ENCODE measurements at regions not wholly inside any gene's neighbourhood (a gene's known extent, or its start where the extent isn't known, plus 50 kb on each side); places are given as distances from the start of the nearest gene placed in this dataset.
"Not testable (repeated sequence)": the region's sequence is repeated elsewhere in the genome, so short reads cannot be mapped to it uniquely, and the experiment has no call there.

DNA sequence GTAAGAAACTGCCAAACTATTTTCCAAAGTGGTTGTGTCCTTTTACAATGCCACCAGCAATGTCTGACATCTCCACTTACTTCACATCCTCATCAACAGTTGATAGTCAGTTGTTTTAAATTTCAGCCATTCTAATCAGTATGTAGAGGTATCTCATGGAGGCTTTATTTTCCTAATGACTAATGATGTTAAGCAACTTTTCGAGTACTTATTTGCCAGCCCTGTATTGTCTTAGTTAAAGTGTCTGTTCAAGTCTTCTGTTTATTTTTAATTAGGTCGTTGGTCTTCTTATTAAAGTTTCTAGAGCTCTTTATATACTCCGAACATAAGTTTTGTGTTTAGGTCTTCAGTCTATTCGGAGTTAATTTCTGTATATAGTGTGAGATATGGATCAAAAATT, 54.9 kb upstream of the NBPF12 start:
- DNase-seq (ENCODE audit: low read depth, low spot score), result not testable (repeated sequence)

DNA sequence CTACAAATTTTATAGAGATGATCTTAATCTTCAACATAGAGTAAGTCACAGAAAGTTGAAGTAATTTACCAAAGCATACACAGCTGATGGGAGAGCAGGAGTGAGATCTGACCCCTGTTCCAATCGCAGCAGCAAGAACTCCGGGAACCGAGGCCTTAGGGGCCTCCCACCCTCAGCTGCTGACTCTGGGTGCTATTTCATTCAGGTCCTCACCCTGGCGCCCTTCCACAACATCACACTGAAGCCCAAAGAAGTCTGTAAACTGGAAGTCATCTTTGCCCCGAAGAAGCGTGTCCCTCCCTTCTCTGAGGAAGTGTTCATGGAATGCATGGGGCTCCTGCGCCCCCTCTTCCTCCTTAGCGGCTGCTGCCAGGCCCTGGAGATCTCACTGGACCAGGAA, 57.0 kb upstream of the NBPF12 start:
- not testable (repeated sequence) for DNase-seq (ENCODE audit: low read depth, low spot score)

DNA sequence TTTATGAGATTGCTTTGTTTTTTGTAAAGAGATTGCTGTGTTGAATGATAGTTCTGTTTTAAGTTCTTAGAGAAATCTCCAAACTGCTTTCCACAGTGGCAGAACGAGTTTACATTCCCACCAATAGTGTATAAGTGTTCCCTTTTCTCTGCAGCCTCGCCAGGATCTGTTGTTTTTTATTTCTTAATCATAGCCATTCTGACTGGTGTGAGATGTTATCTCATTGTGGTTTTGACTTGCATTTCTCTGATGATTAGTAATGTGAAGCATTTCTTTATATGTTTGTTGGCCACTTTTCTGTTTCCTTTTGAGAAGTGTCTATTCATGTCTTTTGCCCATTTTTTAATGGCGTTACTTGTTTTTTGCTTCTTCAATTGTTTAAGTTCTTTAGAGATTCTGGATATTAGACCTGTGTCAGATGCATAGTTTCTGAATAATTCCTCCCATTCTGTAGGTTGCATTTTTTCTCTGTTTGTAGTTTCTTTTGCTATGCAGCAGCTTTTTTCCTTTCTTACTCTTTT, 74.3 kb upstream of the NBPF12 start:
- DNase-seq (ENCODE audit: low read depth, low spot score), result not testable (repeated sequence)

DNA sequence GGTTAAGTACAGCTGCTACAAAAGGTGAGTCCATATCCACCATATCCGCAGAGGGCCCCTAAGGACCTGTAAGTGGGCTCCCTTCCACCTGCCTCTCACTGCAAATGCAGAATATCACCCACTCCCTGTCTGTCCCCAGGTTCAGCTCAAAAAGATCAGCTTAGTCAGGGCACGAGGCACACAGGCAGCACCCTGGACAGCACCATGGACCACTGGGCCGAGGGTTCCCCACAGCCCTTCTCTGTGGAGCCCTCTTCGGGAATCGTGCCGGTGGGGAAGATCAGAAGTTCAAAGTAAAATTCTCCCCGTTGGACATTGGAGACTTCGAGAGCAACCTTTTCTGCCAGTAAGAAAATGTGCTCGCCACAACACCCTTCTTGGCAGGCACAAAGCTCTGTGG, 85.0 kb upstream of the NBPF12 start:
- DNase-seq (ENCODE audit: low read depth, low spot score), result not testable (repeated sequence)

DNA sequence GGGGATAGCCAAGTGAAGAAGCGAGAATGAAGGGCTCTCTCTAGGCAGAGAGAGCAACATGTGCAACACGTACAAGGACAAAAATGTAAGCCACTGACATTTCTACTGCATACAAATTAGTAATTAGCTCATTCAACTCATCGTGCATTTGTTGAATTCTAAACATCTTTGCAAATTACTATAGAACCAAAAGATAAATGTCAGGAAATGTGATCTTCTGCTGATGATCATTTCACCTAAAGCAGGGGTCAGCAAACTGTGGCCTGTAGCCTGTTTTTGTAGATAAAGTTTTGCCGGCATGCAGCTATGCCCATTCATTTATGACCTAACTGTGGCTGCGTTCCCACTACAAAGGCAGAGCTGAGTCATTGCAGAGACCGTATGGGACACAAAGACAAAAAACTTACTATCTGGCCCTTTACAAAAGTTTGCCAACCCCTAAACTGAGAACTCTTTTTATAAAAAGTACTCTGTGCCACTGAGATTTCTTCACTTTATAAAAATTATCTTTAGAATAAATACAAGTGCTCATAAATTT, 87.7 kb upstream of the NBPF12 start:
- DNase-seq (ENCODE audit: low read depth, low spot score), result not testable (repeated sequence)

DNA sequence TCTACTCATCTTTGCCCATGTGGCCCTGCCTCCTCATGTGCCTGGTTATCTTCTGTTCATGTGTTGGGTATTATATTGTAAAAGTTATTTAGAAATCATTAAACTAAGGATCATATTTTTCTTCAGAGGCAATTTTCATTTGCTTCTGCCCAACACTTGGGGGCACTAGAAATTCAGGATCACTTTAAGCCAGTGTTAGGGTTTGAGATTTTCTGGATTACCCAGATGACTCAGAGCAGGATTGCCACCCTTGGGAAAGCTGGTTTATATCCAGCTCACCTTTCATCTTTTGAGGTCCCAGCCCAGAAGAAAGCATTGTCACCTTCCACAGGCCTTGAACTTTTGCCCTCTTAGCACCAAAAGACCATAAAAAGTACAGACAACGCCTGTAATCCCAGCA, 99.4 kb upstream of the NBPF12 start:
- DNase-seq (ENCODE audit: low read depth, low spot score), result not testable (repeated sequence)

DNA sequence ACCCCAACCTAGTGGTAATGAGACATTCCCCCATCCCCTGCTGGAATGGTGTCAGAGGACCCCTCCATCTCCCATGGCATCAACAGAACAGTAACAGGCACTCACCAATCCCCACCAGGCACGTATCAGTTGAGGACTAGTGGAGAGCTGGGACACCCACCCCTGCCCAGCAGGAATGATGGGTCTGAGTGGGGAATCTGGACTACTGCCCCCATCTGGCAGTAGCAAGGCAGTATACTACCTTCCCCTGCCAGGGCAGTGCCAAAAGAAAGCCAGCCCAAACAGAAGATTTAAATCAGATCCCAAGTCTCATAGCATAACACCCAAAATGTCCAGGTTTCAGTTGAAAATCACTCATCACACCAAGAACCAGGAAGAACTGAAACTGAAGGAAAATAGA, 111.2 kb upstream of the NBPF12 start:
- DNase-seq (ENCODE audit: low read depth, low spot score), result not testable (repeated sequence)

DNA sequence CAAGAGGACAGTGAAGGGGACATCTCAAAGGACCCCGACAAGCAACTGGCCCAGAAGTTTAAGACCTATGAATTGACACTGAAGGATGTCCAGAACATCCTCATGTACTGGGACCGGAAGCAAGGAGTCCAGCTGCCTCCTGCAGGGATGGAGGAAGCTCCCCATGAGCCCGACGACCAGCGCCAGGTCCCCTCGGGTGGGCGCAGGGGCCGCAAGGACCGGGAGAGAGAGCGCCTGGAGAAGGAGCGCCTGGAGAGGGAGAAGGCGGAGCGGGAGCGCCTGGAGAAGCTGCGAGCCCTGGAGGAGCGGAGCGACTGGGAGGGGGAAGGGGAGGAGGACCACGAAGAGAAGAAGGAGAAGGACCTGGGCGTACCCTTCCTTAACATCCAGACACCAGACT, 143.9 kb upstream of the NBPF12 start:
- DNase-seq (ENCODE audit: low read depth, low spot score), result not testable (repeated sequence)

DNA sequence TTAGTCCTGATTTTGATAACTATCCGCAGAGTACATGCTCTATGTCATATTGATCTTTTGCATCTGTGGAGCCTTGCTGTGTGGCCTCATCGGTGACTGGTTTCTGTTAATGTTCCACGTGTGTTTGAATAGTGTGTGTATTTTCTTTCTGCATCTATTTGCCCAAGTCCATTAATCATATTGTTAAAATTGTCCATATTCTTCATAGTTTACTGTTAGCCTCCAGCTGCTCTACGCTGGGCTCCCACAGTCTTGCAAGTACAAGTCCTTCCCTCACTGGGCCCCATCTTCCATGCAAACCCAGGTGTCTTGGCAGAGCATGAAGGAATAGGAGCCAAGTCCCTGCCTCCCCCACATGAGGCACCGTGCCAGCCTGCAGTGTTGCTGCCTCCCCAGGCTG, 145.4 kb upstream of the NBPF12 start:
- DNase-seq (ENCODE audit: low read depth, low spot score), result not testable (repeated sequence)

DNA sequence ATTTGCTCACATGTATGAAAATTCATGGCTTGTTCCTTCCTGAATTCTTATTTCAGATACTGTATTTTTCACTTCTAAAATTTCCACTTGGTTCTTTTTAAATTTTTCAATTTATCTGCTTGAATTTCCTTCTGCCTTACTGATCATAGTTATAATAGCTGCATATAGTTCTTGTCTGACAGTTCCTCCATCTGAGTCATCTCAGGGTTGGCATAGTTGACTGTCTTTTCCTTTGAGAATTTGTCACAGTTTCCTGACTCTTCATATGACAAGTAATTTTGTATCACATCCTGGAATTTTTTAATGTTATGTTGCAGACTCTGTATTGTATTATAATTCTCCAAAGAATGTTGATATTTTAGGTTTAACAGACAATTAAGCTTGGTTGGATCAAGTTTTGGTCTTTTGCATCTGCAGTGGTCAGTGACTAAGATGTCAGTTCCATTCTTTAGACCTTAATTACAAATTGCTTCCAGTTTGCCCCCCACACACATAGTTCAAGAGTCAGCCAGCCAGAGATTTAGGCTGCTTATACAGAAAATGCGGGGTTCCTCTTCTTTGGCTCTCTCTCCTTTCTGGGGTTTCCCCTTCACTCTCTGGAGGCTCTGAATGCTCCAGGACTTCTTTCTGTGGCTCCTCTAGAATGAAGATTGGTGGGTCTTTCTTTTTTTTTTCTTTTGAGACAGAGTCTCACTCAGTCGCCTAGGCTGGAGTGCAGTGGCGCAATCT, 153.7 kb upstream of the NBPF12 start:
- DNase-seq (ENCODE audit: low read depth, low spot score), result not testable (repeated sequence)

DNA sequence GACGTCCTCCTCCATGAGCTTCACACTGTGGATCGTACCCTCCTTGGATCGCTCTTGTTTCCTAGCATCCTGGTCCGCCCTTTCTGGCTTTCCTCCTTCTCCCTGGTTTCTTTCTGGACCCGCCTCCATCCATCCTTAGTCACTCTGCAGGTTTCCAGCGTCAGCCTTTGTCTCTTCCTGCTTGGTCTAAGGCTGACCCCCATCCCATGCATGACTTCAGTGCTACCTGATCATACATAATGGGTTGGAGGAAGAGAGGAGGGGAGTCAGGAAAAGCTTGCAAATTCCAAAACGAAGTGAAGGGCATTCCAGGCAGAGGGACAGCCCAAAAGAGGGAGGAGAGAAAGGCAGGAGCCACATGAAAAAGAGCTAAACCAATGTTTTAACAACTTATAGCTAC, 156.9 kb upstream of the NBPF12 start:
- not testable (repeated sequence) for DNase-seq (ENCODE audit: low read depth, low spot score)

DNA sequence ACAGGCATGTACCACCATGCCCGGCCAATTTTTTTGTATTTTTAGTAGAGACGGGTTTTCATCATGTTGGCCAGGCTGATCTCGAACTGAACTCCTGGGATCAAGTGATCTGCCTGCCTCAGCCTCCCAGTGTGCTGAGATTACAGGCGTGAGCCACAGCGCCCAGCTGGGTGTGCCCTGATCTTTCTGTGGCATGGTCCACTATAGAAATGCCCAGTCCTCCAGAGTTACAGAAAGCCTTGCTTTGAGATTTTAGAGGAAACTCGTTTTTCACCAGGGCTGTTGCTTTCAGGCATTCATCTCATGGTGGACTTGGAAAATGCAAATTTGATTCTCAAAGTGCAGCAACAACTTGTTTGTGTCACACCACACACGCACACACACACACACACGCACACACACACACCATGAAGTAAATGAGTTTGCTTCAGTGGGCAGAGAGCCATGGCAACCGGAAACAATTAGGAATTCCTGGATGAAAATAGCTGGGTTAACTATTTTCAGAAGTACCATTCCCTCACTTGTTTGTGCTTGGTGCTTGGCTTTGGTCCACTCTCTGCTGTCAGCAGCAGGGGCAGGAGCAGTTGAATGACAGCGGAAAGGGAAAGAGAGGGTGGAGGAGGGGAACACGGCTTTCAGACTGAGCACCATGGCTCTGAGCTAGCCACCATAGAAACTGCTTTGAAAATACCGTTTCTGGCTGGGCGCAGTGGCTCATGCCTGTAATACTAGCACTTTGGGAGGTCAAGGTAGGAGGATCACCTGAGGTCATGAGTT, 160.1 kb upstream of the NBPF12 start:
- not testable (repeated sequence) for DNase-seq (ENCODE audit: low read depth, low spot score)

DNA sequence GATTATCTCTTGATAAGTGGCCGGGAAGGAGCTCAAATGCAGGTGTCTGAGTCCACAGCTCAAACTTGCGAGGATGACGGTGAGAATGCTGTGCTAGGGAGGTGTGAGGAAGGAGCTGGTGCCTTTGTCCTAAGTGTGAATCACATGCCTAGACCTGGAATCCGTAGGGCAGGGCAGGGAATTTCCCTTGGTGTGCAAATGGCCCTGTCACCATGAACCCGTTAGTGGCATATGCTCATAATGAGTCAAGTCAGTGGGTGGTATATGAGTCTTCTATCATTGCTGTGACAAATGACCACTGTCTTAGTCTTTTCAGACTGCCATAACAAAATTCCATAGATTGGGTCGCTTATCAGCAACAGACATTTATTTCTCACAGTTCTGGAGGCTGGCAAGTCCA, 163.1 kb upstream of the NBPF12 start:
- not testable (repeated sequence) for DNase-seq (ENCODE audit: low read depth, low spot score)

DNA sequence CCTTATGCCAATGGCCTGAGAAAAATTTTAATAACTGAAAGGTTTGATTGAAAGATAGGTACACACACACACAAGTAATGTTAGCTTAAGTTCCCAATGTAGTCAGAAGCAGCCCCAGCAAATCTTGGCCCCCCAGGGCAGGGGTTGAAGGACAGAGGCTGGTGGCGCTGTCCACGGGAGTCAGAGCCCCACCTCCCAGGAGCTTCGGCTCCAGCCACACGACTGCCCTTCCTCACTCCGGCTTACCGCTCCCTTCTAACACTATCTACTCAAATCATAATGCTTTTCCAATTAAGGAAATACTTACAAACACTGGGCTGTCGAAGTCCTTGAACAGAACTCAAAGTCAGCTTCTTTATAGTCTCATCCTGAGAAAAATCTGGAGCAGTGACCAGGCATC, 163.9 kb upstream of the NBPF12 start:
- DNase-seq (ENCODE audit: low read depth, low spot score), result not testable (repeated sequence)

DNA sequence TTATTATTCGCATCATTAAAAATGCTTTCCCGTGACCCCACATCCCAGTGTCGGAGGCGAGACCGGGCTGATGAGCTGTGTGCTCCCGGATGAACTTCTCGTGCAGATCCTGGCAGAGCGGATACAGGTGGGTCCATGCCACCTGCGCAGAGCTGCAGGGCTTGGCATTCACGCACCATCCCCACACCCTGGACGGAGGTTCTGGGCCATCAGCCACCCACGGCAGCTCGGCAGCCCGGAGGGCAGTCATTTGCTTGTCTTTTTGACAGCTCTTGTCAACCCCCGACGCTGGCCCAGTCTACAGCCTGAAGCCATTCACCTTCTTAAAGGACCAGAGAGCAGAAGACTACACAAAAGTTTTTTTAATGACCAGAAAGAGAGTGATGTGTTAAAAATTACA, 166.7 kb upstream of the NBPF12 start:
- DNase-seq (ENCODE audit: low read depth, low spot score), result not testable (repeated sequence)

DNA sequence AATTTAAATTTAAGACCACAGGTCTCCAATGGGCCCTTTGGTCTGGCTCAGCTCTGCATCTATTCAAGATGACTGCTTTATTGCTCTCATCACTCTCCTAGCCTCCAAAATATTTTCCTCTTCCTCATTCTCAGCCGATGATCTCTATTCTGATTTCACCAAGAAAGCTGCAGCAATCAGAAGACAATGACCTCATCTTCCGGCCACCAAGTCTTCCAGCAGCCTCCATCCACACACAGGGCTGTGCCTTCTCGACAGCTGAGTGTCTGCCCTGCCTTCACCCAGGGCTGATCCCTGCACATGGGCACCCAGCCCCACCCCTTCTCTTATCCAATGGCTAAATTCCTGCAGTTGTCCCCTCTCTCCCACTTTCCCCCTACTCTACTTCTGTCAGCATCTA, 167.1 kb upstream of the NBPF12 start:
- not testable (repeated sequence) for DNase-seq (ENCODE audit: low read depth, low spot score)

DNA sequence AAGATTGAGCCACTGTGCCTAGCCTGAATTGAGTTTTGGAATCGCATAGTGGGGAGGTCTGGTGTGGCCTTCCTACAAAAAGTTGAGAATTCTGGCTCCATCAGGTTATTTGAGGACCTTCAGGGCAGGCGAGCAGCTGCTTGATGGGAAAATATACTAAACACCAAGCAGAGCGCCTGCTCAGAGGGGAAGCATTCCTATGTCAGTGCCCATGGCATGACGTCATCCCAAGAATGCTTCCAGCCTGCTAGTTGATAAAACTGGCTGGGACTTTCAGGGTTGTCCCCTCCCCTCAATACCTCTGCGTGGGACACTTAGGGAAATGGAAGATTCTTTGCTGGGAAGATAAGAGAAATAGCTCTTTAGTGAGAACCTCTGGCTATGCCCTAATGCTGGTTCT, 174.9 kb upstream of the NBPF12 start:
- DNase-seq (ENCODE audit: low read depth, low spot score), result not testable (repeated sequence)

DNA sequence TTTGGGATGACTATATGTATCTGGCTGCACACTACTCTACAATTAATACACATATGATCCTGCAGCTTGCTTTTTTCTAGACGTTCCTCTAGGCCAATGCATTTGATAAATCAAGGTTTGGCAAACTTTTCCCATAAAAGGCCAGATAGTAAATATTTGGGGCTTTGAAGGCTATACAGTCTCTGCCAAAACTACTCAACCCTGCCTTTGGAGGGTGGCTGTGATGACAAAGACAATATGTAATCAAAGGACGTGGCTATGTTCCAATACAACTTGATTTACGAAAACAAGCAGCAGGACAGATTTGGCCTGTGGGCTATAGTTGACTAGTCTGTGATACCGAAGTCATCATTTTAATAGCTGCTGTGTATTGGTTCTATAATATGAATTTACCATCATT, 181.3 kb upstream of the NBPF12 start:
- not testable (repeated sequence) for DNase-seq (ENCODE audit: low read depth, low spot score)

DNA sequence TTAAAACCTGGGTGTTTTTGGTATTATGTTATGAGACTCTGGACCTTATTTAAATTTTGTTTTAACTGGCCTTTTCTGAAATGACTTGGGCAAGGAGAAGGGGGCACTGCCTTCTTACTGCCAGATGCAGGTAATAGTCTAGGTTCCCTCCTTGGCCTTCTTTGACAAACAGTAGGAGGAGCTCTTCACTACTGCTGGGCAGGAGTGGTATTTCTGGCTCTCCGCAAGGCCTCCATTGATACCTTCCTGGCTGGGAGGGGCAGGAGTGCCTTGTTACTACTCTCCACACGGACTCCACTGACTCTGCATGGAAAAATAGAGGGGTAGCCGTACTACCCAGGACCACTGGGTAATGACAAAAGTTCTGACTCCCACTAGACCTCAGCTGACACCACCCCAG, 189.4 kb upstream of the NBPF12 start:
- not testable (repeated sequence) for DNase-seq (ENCODE audit: low read depth, low spot score)

DNA sequence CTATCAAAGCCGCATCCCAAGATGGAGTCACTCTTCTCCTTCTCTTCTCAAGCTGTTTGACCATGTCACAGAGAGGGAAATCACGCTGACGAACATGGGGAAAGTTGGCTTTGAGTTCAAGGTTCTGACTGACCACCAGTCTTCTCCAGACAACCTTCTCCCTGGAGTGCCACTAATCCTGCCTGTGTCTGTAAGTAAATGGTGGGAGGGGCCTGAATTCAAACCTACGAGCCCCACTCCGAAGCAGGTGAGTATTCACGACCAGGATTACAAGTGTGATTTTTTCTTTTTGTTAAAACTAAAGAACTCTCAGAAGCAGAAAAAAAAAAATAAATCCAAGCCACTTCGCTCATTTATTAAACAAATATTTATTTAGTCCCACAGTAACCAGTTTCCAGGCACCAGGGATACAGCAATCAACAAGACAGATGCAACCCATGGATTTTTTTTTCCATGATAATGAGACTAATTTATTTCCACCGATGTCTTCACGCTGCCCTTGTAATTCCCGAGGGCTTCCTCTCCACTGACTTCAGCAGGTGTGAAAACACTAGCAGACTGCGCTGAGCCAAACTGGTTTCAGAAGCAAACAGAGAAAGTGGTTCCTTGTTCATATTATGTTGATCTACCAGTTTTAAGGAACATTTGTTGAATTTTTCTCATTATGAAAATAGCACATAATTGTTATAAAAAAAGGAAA, 206.0 kb upstream of the NBPF12 start:
- not testable (repeated sequence) for DNase-seq (ENCODE audit: low read depth, low spot score)

DNA sequence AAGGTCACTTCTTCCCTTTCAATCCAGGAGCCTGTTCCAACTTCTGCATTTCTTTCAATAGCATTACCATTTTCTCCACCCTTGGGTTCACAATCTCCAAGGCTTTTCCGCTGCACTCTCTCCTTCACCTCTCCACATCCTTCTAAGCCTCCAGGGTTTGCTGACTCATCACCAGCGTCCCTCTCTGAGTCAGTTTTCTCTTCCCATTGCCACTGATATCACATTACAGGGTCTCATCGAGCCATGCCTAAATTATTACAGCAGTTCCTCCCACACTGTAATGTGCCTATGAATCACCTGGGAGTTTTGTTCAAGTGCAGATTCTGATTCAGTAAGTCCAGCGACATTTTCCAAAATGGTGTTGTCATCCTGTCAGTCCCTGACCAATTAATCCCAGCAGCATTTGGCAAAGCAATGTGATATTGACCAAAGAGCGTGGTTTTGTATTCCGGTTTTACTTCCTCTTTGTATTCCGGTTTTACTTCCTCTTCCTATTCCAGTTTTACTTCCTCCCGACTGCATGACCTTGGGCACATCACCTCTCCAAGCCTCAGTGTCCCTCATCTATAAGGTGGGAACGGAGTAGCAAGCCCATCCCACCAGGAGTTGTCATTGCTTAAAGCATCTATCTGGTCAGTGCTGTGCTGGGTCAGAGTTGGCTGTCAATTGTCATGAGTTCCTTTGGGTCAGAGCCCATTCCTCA, 208.3 kb upstream of the NBPF12 start:
- not testable (repeated sequence) for DNase-seq (ENCODE audit: low read depth, low spot score)
